Esophagus squamous epithelium (tissue), 4 donors: ENCODE measurements at regions not wholly inside any gene's neighbourhood (a gene's known extent, or its start where the extent isn't known, plus 50 kb on each side); places are given as distances from the start of the nearest gene placed in this dataset.

Source experiments
- CTCF ChIP-seq, 6 experiments: fragments of 450-650 bp in 4 of 6; fragments of 200-600 bp in 2 of 6; sonication (generic) in 2 of 6; IDR thresholded peaks; one replicate each; pipeline ENCODE4 v1.5.1; 2016 to 2019; ENCODE audit warnings: antibody characterized with exemption in 6 of 6, mild to moderate bottlenecking in 4 of 6, moderate library complexity in 4 of 6
- POLR2A ChIP-seq, 4 donors: fragments of 450-650 bp; IDR thresholded peaks; one replicate each; pipeline ENCODE4 v1.6.1; 2017; ENCODE audit warnings: antibody characterized with exemption in 4 of 4, mild to moderate bottlenecking in 4 of 4, moderate library complexity in 3 of 4

- no peak for TF ChIP-seq CTCF (IDR thresholded peaks at IDR 0.05)
- TF ChIP-seq POLR2A (IDR thresholded peaks at IDR 0.05): no peak
Observed at GRCh38 chr15:70524470-70524869, 238.9 kb downstream of the UACA start.
